Smooth muscle cell (in vitro differentiated cells): ENCODE measurements at regions not wholly inside any gene's neighbourhood (a gene's known extent, or its start where the extent isn't known, plus 50 kb on each side); places are given as distances from the start of the nearest gene placed in this dataset.

Experiments used
- DNase-seq: peaks from one replicate; lab custom pipeline; 2025; ENCODE audit not compliant: unreplicated experiment; lab: John Stamatoyannopoulos, UW
- H2AFZ ChIP-seq: fragments of 200-600 bp; sonication (generic); 2 replicates; pipeline ENCODE4 v1.6.0; 2016; ENCODE audit warnings: antibody characterized with exemption, low read depth, mild to moderate bottlenecking
- H3F3A ChIP-seq: fragments of 200-600 bp; sonication (generic); 2 replicates; pipeline ENCODE4 v1.6.0; 2017; ENCODE audit warnings: antibody characterized with exemption, low read depth
- H3K27ac ChIP-seq: fragments of 200-600 bp; sonication (generic); 2 replicates; pipeline ENCODE4 v1.5.1; 2016; ENCODE audit warnings: low read depth, mild to moderate bottlenecking
- H3K27me3 ChIP-seq: fragments of 200-600 bp; sonication (generic); 2 replicates; pipeline ENCODE4 v1.6.1; 2016; ENCODE audit warnings: low read depth, mild to moderate bottlenecking
- H3K36me3 ChIP-seq: fragments of 200-600 bp; sonication (generic); 2 replicates; pipeline ENCODE4 v1.5.1; 2016; ENCODE audit warnings: low read depth
- H3K4me1 ChIP-seq: fragments of 200-600 bp; sonication (generic); 2 replicates; pipeline ENCODE4 v1.5.1; 2016; ENCODE audit warnings: low read depth
- H3K4me2 ChIP-seq: fragments of 200-600 bp; sonication (generic); 2 replicates; pipeline ENCODE4 v1.6.0; 2016; ENCODE audit warnings: mild to moderate bottlenecking
- H3K4me3 ChIP-seq: fragments of 200-600 bp; sonication (generic); 2 replicates; pipeline ENCODE4 v1.5.1; 2016; ENCODE audit warnings: mild to moderate bottlenecking
- H3K79me2 ChIP-seq: fragments of 200-600 bp; sonication (generic); 2 replicates; pipeline ENCODE4 v1.6.0; 2016; ENCODE audit warnings: low read depth, mild to moderate bottlenecking
- H3K9ac ChIP-seq: fragments of 200-600 bp; sonication (generic); 2 replicates; pipeline ENCODE4 v1.6.0; 2016; ENCODE audit warnings: low read depth
- H3K9me3 ChIP-seq: fragments of 200-600 bp; sonication (generic); replicated peaks from 2 replicates; pipeline ENCODE4 v1.5.1; 2016; ENCODE audit warnings: low read depth
- H4K20me1 ChIP-seq: fragments of 200-600 bp; sonication (generic); 2 replicates; pipeline ENCODE4 v1.6.0; 2016; ENCODE audit warnings: low read depth
- WGBS: methylation state at CpG from one replicate; pipeline ENCODE4 v1.1.7; 2016; ENCODE audit warnings: low lambda C conversion rate; 5-methylcytosine and 5-hydroxymethylcytosine counted together
- TF ChIP-seq, protein P1 (sequence below): fragments of 200-600 bp; sonication (generic); IDR thresholded peaks from 2 replicates; pipeline ENCODE4 v1.5.1; 2017; ENCODE audit warnings: borderline replicate concordance, mild to moderate bottlenecking, antibody characterized with exemption; ENCODE audit not compliant: insufficient read depth, poor library complexity, severe bottlenecking

DNA sequence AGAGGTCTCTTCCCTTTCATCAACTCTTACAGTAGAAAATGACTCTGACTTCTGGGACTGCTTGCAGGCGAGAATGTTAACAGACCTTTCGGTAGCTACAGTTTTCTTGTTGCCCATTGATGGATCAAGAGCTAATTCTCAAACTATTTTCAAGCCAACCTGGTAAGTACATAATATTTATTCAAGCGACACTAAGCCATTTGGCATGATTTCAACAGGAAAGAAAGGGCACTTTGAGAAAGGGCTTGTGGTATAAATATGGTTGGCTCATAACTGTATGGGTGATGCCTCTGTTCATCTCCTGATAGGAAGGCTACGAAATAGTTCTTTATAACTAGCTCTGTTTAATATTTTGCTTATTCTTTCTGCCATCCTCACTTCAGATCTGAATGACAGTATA lies 196.2 kb upstream of the CNTN4 start:
- Histone ChIP-seq H3F3A (no peaks in the 10 kb centered on the region), H3K9me3 (no peaks in the 10 kb centered on the region), H2AFZ (no peak overlapping the region), H3K4me2 (no peak overlapping the region), H3K27me3 (no peaks in the 10 kb centered on the region), H3K4me1 (no peaks in the 10 kb centered on the region), H3K9ac (no peak overlapping the region), H4K20me1 (no peaks in the 10 kb centered on the region), H3K27ac (no peak overlapping the region), H3K36me3 (no peaks in the 10 kb centered on the region), H3K4me3 (no peak overlapping the region), H3K79me2 (no peaks in the 10 kb centered on the region)
- WGBS: 90% methylated on average over 4 of the region's 4 CpGs
- TF ChIP-seq, protein P1, sequence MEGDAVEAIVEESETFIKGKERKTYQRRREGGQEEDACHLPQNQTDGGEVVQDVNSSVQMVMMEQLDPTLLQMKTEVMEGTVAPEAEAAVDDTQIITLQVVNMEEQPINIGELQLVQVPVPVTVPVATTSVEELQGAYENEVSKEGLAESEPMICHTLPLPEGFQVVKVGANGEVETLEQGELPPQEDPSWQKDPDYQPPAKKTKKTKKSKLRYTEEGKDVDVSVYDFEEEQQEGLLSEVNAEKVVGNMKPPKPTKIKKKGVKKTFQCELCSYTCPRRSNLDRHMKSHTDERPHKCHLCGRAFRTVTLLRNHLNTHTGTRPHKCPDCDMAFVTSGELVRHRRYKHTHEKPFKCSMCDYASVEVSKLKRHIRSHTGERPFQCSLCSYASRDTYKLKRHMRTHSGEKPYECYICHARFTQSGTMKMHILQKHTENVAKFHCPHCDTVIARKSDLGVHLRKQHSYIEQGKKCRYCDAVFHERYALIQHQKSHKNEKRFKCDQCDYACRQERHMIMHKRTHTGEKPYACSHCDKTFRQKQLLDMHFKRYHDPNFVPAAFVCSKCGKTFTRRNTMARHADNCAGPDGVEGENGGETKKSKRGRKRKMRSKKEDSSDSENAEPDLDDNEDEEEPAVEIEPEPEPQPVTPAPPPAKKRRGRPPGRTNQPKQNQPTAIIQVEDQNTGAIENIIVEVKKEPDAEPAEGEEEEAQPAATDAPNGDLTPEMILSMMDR: no peak
- no peak for DNase-seq

DNA sequence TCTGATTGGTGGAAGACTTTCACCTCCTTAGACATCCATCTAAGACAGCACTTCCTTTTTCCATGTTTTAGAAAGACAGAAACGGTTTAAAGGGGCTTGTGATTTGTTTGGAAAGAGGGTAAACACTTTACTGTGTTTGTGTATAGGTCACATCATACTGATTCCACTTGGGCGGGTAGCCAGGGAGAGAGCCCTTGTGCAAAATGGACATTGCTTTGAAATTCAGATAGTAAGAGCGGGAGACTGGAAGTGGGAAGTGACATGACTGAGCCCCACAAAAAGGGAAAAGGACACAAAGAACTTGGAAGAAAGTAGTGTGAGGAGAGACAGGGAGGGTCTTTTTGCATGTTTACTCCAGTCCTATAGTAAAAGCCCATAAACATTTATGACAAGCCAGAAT lies 195.6 kb upstream of the CNTN4 start:
- H3K27me3 ChIP-seq: no peaks in the 10 kb centered on the region
- no peak for DNase-seq
- H2AFZ ChIP-seq: no peak overlapping the region
- no peak overlapping the region for H3K9ac ChIP-seq
- no peak overlapping the region for H3K4me3 ChIP-seq
- H3K4me2 ChIP-seq: no peak overlapping the region
- no peaks in the 10 kb centered on the region for H3K4me1 ChIP-seq
- no peaks in the 10 kb centered on the region for H3K9me3 ChIP-seq
- no peaks in the 10 kb centered on the region for H3F3A ChIP-seq
- WGBS: 84% methylated on average over 3 of the region's 3 CpGs
- H4K20me1 ChIP-seq: no peaks in the 10 kb centered on the region
- no peaks in the 10 kb centered on the region for H3K79me2 ChIP-seq
- no peak overlapping the region for H3K27ac ChIP-seq
- TF ChIP-seq, protein P1: no peak
- no peaks in the 10 kb centered on the region for H3K36me3 ChIP-seq

DNA sequence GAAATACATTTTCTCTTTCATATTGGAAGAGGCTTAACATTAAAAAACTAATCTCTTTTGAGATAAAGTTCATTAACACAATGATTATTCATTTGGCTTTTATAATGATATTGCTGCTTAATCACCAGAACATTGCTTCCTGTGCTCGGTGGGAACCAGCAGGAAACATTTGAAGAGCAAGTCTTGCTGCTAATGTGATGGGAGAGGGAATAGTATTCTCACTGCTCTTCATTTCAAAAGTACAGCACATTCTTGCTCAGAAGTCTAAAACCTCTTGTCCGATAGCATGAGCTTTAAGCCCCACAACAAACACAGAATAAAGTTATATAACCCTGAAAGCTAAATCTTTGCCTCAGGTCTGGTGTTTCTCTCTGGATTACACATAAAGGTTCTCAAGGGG lies 190.8 kb upstream of the CNTN4 start:
- Histone ChIP-seq H2AFZ (no peak overlapping the region), H3K4me3 (no peak overlapping the region), H3K4me1 (no peaks in the 10 kb centered on the region), H3K4me2 (no peak overlapping the region), H3K36me3 (no peaks in the 10 kb centered on the region), H3K79me2 (no peaks in the 10 kb centered on the region), H3K27me3 (peaks cover 4% of the 10 kb centered on the region), H3K27ac (no peak overlapping the region), H3F3A (no peaks in the 10 kb centered on the region), H3K9ac (no peak overlapping the region), H3K9me3 (no peaks in the 10 kb centered on the region), H4K20me1 (no peaks in the 10 kb centered on the region)
- no peak for DNase-seq
- WGBS: 74% methylated on average over 2 of the region's 2 CpGs
- TF ChIP-seq, protein P1: no peak

DNA sequence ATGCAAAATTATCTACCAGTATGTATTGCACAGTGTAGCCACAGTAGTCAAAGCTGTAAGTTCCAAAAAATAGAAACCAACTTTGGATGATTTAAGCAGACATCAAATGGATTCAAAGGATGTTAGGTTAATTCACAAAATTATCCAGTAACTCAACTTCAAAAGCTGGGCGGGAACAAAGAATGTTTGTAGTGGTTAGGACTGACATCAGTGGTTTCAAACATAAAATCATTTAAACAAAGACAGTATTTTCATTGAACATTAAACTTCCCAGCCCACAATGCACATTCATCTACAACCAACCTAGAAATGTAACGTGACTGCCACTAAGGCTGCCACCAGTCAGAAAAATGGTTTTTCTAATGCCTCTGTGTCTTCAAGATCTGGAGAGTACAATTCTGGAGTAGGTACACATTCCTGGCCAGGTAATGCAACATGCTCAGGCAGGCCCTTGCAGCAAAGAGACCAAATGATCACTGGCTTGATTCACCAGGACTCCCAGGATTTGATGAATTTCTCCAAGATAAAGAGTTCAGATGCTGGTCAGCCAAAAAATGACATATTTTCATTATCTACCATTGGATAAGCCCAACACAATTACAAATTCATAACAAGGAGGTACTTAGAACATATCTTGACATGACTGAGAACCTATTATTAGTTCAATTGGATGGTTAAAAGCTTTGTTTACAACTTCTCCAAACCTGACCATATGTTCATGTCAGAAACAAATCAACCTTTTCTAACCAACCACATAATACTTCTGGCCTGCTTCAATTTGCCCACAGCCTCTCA lies 189.8 kb upstream of the CNTN4 start:
- 47% methylated on average over 2 of the region's 2 CpGs for WGBS
- Histone ChIP-seq H3K79me2 (no peaks in the 10 kb centered on the region), H3K4me2 (no peak overlapping the region), H2AFZ (no peak overlapping the region), H3K27me3 (peaks cover 4% of the 10 kb centered on the region), H4K20me1 (no peaks in the 10 kb centered on the region), H3K36me3 (no peaks in the 10 kb centered on the region), H3K9ac (no peak overlapping the region), H3K27ac (no peak overlapping the region), H3F3A (no peaks in the 10 kb centered on the region), H3K4me1 (no peaks in the 10 kb centered on the region), H3K4me3 (no peak overlapping the region), H3K9me3 (no peaks in the 10 kb centered on the region)
- no peak for DNase-seq
- TF ChIP-seq, protein P1: no peak
